ENCODE measurements at regions not wholly inside any gene's neighbourhood (a gene's known extent, or its start where the extent isn't known, plus 50 kb on each side); places are given as distances from the start of the nearest gene placed in this dataset.
A peak's percentile ranks its signal among the peaks of the same experiment; 100 is the strongest.

- ATAC-seq = no peak
These were observed 80.0 kb downstream of the HMX1 start for GRCh38 chr4:8791609-8792008.

GRCh38 chr4:8790749-8791148 lies 80.9 kb downstream of the HMX1 start:
- H3K4me1 ChIP-seq = no peaks in the 10 kb centered on the region
- H3K9me3 ChIP-seq = no peaks in the 10 kb centered on the region
- no peak overlapping the region for H3K27ac ChIP-seq
- no peak for ATAC-seq
- no peak for DNase-seq
- no peak for TF ChIP-seq CTCF (IDR thresholded peaks at IDR 0.05)
- no peak overlapping the region for H3K4me3 ChIP-seq
- no peaks in the 10 kb centered on the region for H3K36me3 ChIP-seq
- intact Hi-C loops (cut with DNase I) = no loop called here
- H3K27me3 ChIP-seq = peaks cover 0 to 23% of the 10 kb centered on the region in 2 donors

More at GRCh38 chr4:8791609-8792008, 80.0 kb downstream of the HMX1 start:
- no peaks in the 10 kb centered on the region for H3K9me3 ChIP-seq
- intact Hi-C loops (cut with DNase I) = no loop called here
- no peak overlapping the region for H3K27ac ChIP-seq
- peak in 1 of 4 donors; percentile 51 for DNase-seq
- H3K36me3 ChIP-seq = no peaks in the 10 kb centered on the region
- TF ChIP-seq CTCF (IDR thresholded peaks at IDR 0.05) = no peak
- H3K4me3 ChIP-seq = no peak overlapping the region
- H3K4me1 ChIP-seq = no peaks in the 10 kb centered on the region
- peaks cover 0 to 14% of the 10 kb centered on the region in 2 donors for H3K27me3 ChIP-seq

GRCh38 chr4:8788174-8788573 lies 83.5 kb downstream of the HMX1 start:
- ATAC-seq = no peak
- Histone ChIP-seq H3K36me3 (no peaks in the 10 kb centered on the region), H3K4me1 (no peaks in the 10 kb centered on the region), H3K27me3 (peaks cover 0 to 37% of the 10 kb centered on the region in 2 donors), H3K27ac (no peak overlapping the region), H3K4me3 (no peak overlapping the region), H3K9me3 (no peaks in the 10 kb centered on the region)
- intact Hi-C loops (cut with DNase I) = no loop called here
- TF ChIP-seq CTCF (IDR thresholded peaks at IDR 0.05) = no peak
- no peak for DNase-seq

- H3K9me3 ChIP-seq = no peaks in the 10 kb centered on the region
- no peak overlapping the region for H3K27ac ChIP-seq
- H3K36me3 ChIP-seq = no peaks in the 10 kb centered on the region
- ATAC-seq = no peak
- no peak for DNase-seq
- no peak for TF ChIP-seq CTCF (IDR thresholded peaks at IDR 0.05)
- intact Hi-C loops (cut with DNase I) = no loop called here
- H3K27me3 ChIP-seq = peaks cover 0 to 56% of the 10 kb centered on the region in 2 donors
- no peak overlapping the region for H3K4me3 ChIP-seq
- H3K4me1 ChIP-seq = no peaks in the 10 kb centered on the region
These were observed 85.5 kb downstream of the HMX1 start for GRCh38 chr4:8786166-8786565.

- TF ChIP-seq CTCF (IDR thresholded peaks at IDR 0.05) = no peak
- H3K27me3 ChIP-seq = peaks cover 0 to 60% of the 10 kb centered on the region in 2 donors
- no peaks in the 10 kb centered on the region for H3K36me3 ChIP-seq
- no peaks in the 10 kb centered on the region for H3K4me1 ChIP-seq
- no peak overlapping the region for H3K27ac ChIP-seq
- DNase-seq (no peak), ATAC-seq (no peak)
- H3K4me3 ChIP-seq = no peak overlapping the region
- no peaks in the 10 kb centered on the region for H3K9me3 ChIP-seq
- intact Hi-C loops (cut with DNase I) = no loop called here
These were observed 85.9 kb downstream of the HMX1 start for GRCh38 chr4:8785656-8786142.

All from left lung (tissue), 4 donors.